HAP-1 (cell line): ENCODE measurements at regions not wholly inside any gene's neighbourhood (a gene's known extent, or its start where the extent isn't known, plus 50 kb on each side); places are given as distances from the start of the nearest gene placed in this dataset.
"Not testable (repeated sequence)": the region's sequence is repeated elsewhere in the genome, so short reads cannot be mapped to it uniquely, and the experiment has no call there.

Experiments used
- DNase-seq, 2 experiments: peaks; one replicate each; pipeline ENCODE4 v3.0.0-alpha.2; 2016 to 2020; ENCODE audit warnings: low spot score in 2 of 2
- H3K27me3 ChIP-seq: fragments of 250-450 bp; sonication (Bioruptor Pico); 2 replicates; pipeline ENCODE4 v1.5.1; 2020; ENCODE audit warnings: low read depth, mild to moderate bottlenecking, moderate library complexity
- H3K36me3 ChIP-seq: fragments of 250-450 bp; sonication (Bioruptor Pico); replicated peaks from 2 replicates; pipeline ENCODE4 v1.5.1; 2020; ENCODE audit warnings: mild to moderate bottlenecking
- H3K4me1 ChIP-seq: fragments of 250-450 bp; sonication (Bioruptor Pico); 2 replicates; pipeline ENCODE4 v1.5.1; 2020; ENCODE audit warnings: mild to moderate bottlenecking
- H3K4me3 ChIP-seq: fragments of 250-450 bp; sonication (Bioruptor Pico); 2 replicates; pipeline ENCODE4 v1.5.1; 2020; ENCODE audit warnings: mild to moderate bottlenecking, moderate library complexity
- H3K9me3 ChIP-seq: fragments of 250-450 bp; sonication (Bioruptor Pico); 2 replicates; pipeline ENCODE4 v1.5.1; 2020; ENCODE audit warnings: mild to moderate bottlenecking, moderate library complexity
- in situ Hi-C: fragments of 300-500 bp; cut with MboI; formaldehyde crosslinking; loops from 3 replicates; pipeline ENCODE4 v1.14.3; 2020; ENCODE audit warnings: low sequenced_read_pairs, inconsistent platforms, mixed read lengths

DNA sequence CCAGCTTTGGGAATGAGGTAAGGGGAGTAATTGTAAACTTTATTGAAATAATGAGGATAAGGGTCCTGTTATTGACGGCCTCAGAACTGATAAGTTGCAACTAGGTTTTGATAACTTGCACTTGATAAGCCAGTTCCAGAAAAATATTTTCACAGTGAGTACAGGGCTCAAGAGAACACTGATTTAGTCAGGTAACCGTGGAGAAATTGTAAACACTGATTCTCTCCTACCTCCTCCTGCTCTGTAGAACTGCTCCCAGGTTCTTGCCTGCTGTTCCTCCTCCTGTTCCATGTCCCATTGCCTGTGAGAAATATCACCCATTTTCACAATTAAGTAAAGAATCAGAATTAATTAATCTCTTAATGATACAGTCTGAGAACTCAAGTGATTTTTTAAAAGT, 55.0 kb upstream of the CXXC4 start:
- no peak for DNase-seq
- H3K4me1 ChIP-seq: no peaks in the 10 kb centered on the region
- no peak overlapping the region for H3K4me3 ChIP-seq
- H3K9me3 ChIP-seq: no peaks in the 10 kb centered on the region
- peaks cover under 1% of the 10 kb centered on the region; the same call in 1 of the 2 replicates for H3K27me3 ChIP-seq
- no peaks in the 10 kb centered on the region for H3K36me3 ChIP-seq
- in situ Hi-C loops: no loop called here

DNA sequence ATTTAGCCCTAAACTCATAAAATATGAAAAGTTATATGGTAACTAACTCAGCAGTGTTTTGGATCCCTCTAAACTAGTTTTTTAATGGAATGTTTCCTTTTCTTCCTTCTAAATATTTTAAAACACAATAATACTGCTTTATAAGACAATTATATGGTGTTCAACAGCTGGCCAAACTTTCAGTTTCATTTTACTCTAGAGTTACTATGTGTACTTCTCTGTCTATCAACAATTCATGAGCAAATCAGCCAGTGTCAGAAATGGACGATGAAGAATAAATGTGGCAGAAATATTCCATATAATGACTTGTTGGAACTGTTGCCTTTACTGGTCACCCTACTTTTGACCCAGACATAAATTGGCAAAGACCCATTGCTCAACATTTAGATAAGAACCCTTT, 64.8 kb upstream of the CXXC4 start:
- H3K4me3 ChIP-seq: no peak overlapping the region
- no peaks in the 10 kb centered on the region for H3K36me3 ChIP-seq
- H3K4me1 ChIP-seq: no peaks in the 10 kb centered on the region
- H3K27me3 ChIP-seq: peaks cover 11% of the 10 kb centered on the region
- H3K9me3 ChIP-seq: no peaks in the 10 kb centered on the region
- in situ Hi-C loops: no loop called here
- no peak for DNase-seq

DNA sequence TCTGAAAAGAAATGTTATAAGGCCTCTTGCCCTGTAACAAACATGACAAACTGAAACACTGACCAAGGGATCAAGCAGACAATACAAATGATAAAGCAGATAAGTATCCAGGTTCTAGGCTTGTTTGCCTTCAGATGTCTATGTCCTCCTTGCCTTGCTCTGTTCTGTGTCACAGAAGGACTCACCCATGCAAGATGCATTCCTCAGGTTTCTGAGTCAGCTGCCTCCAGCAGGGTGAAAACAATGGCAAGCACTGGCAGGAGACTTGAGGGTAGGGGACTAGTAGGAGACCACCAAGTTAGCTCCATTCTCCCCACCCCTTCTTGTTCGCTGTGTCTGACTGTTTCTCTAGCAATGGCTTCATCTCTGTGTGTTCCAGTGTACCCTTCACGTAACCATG, 76.6 kb upstream of the CXXC4 start:
- H3K36me3 ChIP-seq: no peaks in the 10 kb centered on the region
- H3K4me3 ChIP-seq: no peak overlapping the region
- H3K4me1 ChIP-seq: no peaks in the 10 kb centered on the region
- H3K27me3 ChIP-seq: no peaks in the 10 kb centered on the region
- H3K9me3 ChIP-seq: no peaks in the 10 kb centered on the region
- in situ Hi-C loops: no loop called here
- no peak for DNase-seq

DNA sequence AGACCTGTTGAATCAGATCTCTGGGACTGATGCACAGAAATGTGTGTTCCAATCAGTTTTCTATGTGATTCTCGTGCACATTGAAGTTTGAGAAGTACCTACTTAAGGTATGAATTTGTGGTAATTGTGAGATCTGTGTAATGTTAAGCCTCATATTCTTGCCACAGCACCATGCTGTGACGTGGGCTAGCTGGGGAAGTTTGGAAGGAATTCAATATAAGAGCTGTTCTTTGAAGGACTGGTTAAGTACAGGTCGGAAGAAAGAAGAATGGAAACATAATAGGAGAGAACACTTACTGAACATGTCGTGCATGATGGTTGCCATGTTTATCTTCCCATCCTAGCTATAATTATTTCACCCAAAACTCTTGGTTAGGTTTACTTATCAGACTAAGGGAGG, 79.7 kb upstream of the CXXC4 start:
- H3K4me1 ChIP-seq: no peaks in the 10 kb centered on the region
- in situ Hi-C loops: no loop called here
- H3K36me3 ChIP-seq: no peaks in the 10 kb centered on the region
- H3K27me3 ChIP-seq: no peaks in the 10 kb centered on the region
- no peak overlapping the region for H3K4me3 ChIP-seq
- DNase-seq: no peak
- no peaks in the 10 kb centered on the region for H3K9me3 ChIP-seq

DNA sequence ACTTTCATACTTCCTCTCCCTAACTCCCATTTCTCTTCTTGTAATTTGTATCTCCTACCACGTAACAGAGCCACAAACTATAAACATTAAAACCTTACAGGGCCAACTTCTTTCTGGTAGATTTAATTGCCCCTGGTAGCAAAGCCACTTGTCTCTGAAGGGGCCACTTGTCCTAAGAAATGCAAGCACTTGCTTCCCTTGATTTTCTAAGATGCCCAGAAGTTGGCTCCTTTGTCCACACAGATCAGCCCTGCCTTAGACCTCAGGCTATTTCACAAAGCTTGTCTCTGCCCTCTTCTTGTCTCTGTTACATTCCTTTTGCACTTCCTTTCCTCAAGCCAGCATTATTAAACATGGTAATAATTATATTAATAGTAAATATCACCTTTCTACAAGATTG, 80.6 kb upstream of the CXXC4 start:
- in situ Hi-C loops: no loop called here
- Histone ChIP-seq H3K4me3 (no peak overlapping the region), H3K4me1 (no peaks in the 10 kb centered on the region), H3K9me3 (no peaks in the 10 kb centered on the region), H3K27me3 (no peaks in the 10 kb centered on the region), H3K36me3 (no peaks in the 10 kb centered on the region)
- DNase-seq: no peak

DNA sequence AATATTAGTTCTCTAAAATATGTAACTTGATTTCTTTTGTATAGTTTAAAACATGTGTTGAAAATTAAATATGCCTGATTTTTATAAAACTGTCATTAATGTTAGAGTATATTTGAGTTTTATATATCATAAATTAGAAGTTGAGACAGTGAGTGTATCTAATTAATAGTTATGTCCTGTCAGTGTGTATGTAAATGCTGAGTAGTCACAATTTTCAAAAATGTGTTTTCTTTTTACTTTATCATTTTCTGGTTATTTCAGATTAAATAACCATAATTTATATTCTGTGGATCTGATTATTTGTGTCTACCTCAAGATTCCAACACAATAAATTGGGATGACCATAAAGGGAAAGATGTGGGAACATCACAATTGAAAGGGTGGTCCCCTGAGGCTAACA, 82.7 kb upstream of the CXXC4 start:
- Histone ChIP-seq H3K27me3 (no peaks in the 10 kb centered on the region), H3K36me3 (no peaks in the 10 kb centered on the region), H3K4me3 (no peak overlapping the region), H3K4me1 (no peaks in the 10 kb centered on the region), H3K9me3 (no peaks in the 10 kb centered on the region)
- in situ Hi-C loops: no loop called here
- no peak for DNase-seq

DNA sequence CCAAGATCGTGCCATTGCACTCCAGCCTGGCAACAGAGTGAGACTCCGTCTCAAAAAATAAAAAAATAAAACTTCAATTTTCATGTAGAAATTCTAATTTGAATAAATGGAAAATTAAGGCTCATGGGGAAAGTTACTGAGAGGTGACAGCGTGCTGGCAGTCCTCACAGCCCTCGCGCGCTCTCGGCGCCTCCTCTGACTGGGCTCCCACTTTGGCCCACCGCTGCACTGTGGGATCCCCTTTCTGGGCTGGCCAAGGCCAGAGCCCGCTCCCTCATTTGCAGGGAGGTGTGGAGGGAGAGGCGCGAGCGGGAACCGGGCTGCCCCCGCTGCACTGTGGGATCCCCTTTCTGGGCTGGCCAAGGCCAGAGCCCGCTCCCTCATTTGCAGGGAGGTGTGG, 86.8 kb upstream of the CXXC4 start:
- DNase-seq, H3K9me3 ChIP-seq, H3K4me3 ChIP-seq, H3K36me3 ChIP-seq, H3K4me1 ChIP-seq, in situ Hi-C loops, H3K27me3 ChIP-seq: not testable (repeated sequence)

DNA sequence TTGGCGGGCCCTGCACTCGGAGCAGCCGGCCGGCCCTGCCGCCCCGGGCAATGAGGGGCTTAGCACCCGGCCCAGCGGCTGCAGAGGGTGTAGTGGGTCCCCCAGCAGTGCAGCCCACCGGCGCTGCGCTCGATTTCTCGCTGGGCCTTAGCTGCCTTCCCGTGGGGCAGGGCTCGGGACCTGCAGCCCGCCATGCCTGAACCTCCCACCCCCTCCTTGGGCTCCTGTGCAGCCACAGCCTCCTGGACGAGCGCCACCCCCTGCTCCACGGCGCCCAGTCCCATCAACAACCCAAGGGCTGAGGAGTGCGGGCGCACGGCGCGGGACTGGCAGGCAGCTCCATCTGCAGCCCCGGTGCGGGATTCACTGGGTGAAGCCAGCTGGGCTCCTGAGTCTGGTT, 87.4 kb upstream of the CXXC4 start:
- in situ Hi-C loops, H3K4me1 ChIP-seq, H3K9me3 ChIP-seq, H3K36me3 ChIP-seq, H3K4me3 ChIP-seq, H3K27me3 ChIP-seq, DNase-seq: not testable (repeated sequence)

DNA sequence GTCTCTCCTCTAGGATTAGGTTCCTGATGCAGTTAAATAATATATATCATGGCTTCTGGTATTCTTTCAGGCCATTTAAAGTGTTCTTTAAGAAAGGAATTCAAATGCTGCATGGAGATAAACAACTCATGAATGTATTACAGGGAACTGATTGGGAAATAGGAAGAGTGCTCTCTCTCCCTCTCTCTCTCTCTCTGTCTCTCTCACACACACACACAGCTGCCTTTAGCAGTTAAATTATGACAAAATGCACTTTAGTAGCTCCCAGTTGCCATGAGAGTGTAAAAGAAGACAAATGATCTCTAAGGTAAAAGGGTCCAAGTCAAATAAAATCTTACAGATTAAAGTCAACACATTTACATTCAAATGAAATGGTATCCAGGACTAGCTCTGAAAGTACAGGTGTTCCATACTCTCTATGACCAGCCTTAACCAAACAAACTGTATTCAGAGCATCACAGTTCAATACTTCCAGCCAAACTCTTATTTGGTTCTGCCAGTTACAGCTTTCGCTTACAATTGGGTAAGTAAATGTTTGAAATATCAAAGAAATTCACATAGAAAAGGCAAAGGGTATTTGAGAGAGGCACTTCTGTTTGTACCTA, 94.7 kb upstream of the CXXC4 start:
- Histone ChIP-seq H3K27me3 (no peaks in the 10 kb centered on the region), H3K4me3 (no peak overlapping the region), H3K9me3 (no peaks in the 10 kb centered on the region), H3K36me3 (no peaks in the 10 kb centered on the region), H3K4me1 (no peaks in the 10 kb centered on the region)
- in situ Hi-C loops: no loop called here
- DNase-seq: no peak

DNA sequence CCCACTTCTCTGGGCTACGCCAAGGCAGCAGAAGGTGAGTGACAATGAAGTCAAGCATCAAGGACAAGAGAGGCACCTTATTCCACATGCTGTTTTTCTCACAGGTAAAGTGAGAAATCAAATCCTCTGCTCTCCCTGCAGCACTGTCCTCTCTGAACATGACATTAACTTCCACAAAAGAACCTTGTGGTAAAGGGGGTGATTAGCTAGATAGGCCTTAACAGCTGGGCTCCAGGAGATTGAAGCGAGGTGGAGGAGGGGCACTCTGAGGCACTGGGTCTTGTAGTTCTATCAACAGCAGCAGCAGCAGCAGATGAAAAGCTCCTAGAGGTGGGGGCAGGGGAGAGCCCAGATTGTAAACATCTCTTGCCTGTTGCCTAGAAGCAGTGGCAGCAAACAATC, 96.8 kb upstream of the CXXC4 start:
- Histone ChIP-seq H3K4me1 (no peaks in the 10 kb centered on the region), H3K36me3 (no peaks in the 10 kb centered on the region), H3K4me3 (no peak overlapping the region), H3K27me3 (no peaks in the 10 kb centered on the region; the same call in 1 of the 2 replicates), H3K9me3 (no peaks in the 10 kb centered on the region)
- DNase-seq: no peak
- in situ Hi-C loops: no loop called here

DNA sequence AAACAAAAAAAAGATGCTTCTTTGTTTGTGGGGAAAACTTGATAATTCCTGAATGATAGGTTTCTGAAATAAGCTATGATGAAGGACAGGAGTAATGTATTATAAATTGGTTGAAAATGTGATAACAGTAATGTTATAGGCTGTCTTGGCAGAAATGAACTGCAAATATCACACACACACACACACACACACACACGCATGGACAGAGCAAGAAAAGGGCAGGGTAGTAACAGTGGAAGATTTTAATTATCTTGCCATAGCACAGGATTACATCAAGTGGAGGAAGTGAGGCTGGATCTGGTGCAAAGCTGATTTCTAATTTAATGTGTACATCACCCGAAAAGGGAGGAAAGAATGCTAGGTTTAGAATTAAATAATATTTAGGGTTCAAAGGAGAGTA, 97.5 kb upstream of the CXXC4 start:
- no peaks in the 10 kb centered on the region for H3K9me3 ChIP-seq
- H3K27me3 ChIP-seq: no peaks in the 10 kb centered on the region; the same call in 1 of the 2 replicates
- no peaks in the 10 kb centered on the region for H3K36me3 ChIP-seq
- no peaks in the 10 kb centered on the region for H3K4me1 ChIP-seq
- in situ Hi-C loops: no loop called here
- no peak overlapping the region for H3K4me3 ChIP-seq
- no peak for DNase-seq

DNA sequence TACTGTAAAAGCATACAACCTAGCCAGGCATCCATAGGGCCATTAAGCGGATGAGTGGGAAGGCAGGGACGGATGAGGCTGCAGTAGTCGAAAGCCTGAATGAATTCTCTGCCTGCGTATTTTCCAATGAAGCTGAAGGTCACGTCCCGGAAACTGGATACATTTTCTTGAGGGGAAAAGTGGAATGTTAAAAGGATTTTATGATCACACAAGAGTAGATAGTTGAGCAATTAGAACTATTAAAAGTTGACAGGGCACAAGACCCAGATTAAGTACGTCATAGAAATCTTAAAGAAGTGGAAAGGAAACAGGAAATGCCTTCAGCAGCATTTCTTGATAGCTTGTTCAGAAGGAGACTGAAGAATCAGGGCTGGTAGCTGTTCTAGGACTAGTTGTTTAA, 98.3 kb upstream of the CXXC4 start:
- Histone ChIP-seq H3K9me3 (no peaks in the 10 kb centered on the region), H3K27me3 (no peaks in the 10 kb centered on the region; the same call in 1 of the 2 replicates), H3K36me3 (no peaks in the 10 kb centered on the region), H3K4me3 (no peak overlapping the region), H3K4me1 (no peaks in the 10 kb centered on the region)
- in situ Hi-C loops: no loop called here
- DNase-seq: no peak

DNA sequence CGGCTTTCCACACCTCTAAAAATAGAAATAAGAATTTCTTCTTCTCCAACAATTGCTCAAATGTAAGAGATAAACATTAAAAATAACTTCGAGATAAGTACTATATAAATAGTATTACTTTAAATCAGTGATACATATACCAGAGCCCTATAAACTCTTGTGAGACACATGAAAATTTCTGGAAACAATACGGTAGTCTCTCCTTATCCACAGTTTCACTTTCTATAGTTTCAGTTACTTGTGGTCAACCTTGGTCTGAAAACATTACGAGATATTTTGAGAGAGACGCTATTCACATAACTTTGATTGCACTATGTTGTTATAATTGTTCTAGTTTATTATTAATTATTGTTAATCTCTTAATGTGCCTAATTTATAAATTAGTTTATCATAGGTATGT, 101.5 kb upstream of the CXXC4 start:
- Histone ChIP-seq H3K4me3 (no peak overlapping the region), H3K27me3 (no peaks in the 10 kb centered on the region; the same call in 1 of the 2 replicates), H3K4me1 (no peaks in the 10 kb centered on the region), H3K9me3 (no peaks in the 10 kb centered on the region), H3K36me3 (no peaks in the 10 kb centered on the region)
- in situ Hi-C loops: no loop called here
- no peak for DNase-seq

DNA sequence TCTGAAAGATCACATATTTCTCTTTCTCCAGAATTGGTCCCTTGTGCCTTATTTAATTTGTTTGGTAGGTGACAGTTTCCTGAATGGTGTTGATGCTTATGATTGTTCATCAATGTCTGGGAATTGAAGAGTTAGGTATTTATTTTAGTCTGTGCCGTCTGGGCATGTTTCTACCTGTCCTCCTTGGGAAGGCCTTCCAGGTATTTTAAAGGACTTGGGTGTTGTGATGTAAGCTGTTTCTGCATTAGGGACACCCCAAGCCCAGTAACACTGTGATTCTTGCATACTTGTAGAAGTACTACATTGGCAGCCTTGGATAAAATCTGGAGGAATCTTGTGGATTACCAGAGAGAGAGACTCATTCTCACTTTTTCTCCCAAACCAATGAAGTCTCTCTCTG, 120.8 kb upstream of the CXXC4 start:
- no peak for DNase-seq
- Histone ChIP-seq H3K4me3 (no peak overlapping the region), H3K9me3 (no peaks in the 10 kb centered on the region; the same call in 1 of the 2 replicates), H3K27me3 (no peaks in the 10 kb centered on the region), H3K4me1 (no peaks in the 10 kb centered on the region), H3K36me3 (no peaks in the 10 kb centered on the region)
- in situ Hi-C loops: no loop called here

DNA sequence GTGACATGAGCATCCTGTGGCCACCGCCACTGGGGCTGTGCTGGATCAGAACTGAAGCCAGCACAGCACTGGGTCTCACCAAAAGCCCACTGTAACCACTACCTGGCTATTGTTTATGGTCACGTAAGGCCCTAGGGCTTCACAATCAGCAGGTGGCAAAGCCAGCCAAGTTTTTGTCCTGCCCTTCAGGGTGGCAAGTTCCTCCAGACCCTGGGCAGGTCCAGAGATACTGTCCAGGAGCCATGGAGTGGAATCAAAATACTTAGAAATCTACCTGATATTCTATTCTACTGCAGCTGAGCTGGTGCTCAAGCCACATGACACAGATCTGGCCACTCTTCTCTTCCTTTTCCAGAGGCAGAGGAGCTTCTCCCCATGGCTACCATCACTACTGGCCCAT, 121.2 kb upstream of the CXXC4 start:
- Histone ChIP-seq H3K9me3 (no peaks in the 10 kb centered on the region; the same call in 1 of the 2 replicates), H3K4me3 (no peak overlapping the region), H3K36me3 (no peaks in the 10 kb centered on the region), H3K4me1 (no peaks in the 10 kb centered on the region), H3K27me3 (no peaks in the 10 kb centered on the region)
- in situ Hi-C loops: no loop called here
- DNase-seq: no peak
